Spleen (tissue), 11 donors: ENCODE measurements at regions not wholly inside any gene's neighbourhood (a gene's known extent, or its start where the extent isn't known, plus 50 kb on each side); places are given as distances from the start of the nearest gene placed in this dataset.

Source experiments
- DNase-seq: peaks from one replicate; pipeline ENCODE4 v3.0.0-alpha.2; 2020
- H3K27ac ChIP-seq, 8 donors: fragments of 200-600 bp; sonication (generic) in 7 of 8; 1 replicate in 4 of 8; 2 replicates in 4 of 8; pipeline versions ENCODE4 v1.5.0 to v1.8.0; 2016 to 2021; ENCODE audit warnings: inconsistent platforms in 4 of 8, mild to moderate bottlenecking in 4 of 8, moderate library complexity in 1 of 8
- H3K27me3 ChIP-seq, 7 donors: fragments of 200-600 bp; sonication (generic) in 6 of 7; replicated peaks in 1 of 7; 1 replicate in 4 of 7; 2 replicates in 3 of 7; pipeline versions ENCODE4 v1.5.0 to v1.8.0; 2016 to 2021; ENCODE audit warnings: inconsistent platforms in 3 of 7, mild to moderate bottlenecking in 1 of 7
- H3K36me3 ChIP-seq, 6 donors: fragments of 200-600 bp; sonication (generic) in 5 of 6; 1 replicate in 4 of 6; 2 replicates in 2 of 6; pipeline versions ENCODE4 v1.5.0 to v1.8.0; 2016 to 2021; ENCODE audit warnings: inconsistent platforms in 2 of 6
- H3K4me1 ChIP-seq, 6 donors: fragments of 200-600 bp; sonication (generic) in 5 of 6; 1 replicate in 3 of 6; 2 replicates in 3 of 6; pipeline versions ENCODE4 v1.5.0 to v1.8.0; 2016 to 2021; ENCODE audit warnings: inconsistent platforms in 3 of 6
- H3K4me3 ChIP-seq, 8 donors: fragments of 200-600 bp; sonication (generic) in 7 of 8; 1 replicate in 4 of 8; 2 replicates in 4 of 8; pipeline versions ENCODE4 v1.5.0 to v1.8.0; 2016 to 2021; ENCODE audit warnings: inconsistent platforms in 4 of 8, mild to moderate bottlenecking in 4 of 8, moderate library complexity in 2 of 8
- H3K9me3 ChIP-seq, 8 donors: fragments of 200-600 bp; sonication (generic) in 7 of 8; 1 replicate in 4 of 8; 2 replicates in 4 of 8; pipeline versions ENCODE4 v1.5.0 to v1.8.0; 2016 to 2021; ENCODE audit warnings: inconsistent platforms in 4 of 8
- POLR2A ChIP-seq, 3 donors: fragments of 450-650 bp; IDR thresholded peaks; one replicate each; pipeline ENCODE4 v1.5.1; 2017; ENCODE audit warnings: antibody characterized with exemption in 3 of 3, mild to moderate bottlenecking in 1 of 3
- POLR2AphosphoS5 ChIP-seq, 3 donors: sonication (generic); formaldehyde crosslinking; IDR thresholded peaks; one replicate each; pipeline ENCODE4 v1.5.1; 2017; ENCODE audit warnings: antibody characterized with exemption in 3 of 3
- WGBS, 5 donors: extraction: QIAGEN DNeasy Blood & Tissue Kit in 3 of 5; methylation state at CpG; one replicate each; pipeline versions ENCODE4 v1.1.5 to v1.1.7; 2013 to 2018; 5-methylcytosine and 5-hydroxymethylcytosine counted together
- intact Hi-C: fragments of 100-400 bp; cut with DNase I; formaldehyde crosslinking; loops from one replicate; pipeline ENCODE4 v1.15.0; 2023; ENCODE audit warnings: low total_unique reads
- TF ChIP-seq, protein P1 (sequence below), 11 experiments: fragments of 200-600 bp in 7 of 11; fragments of 450-650 bp in 4 of 11; sonication (generic) in 4 of 11; IDR thresholded peaks in 8 of 11; conservative IDR thresholded peaks in 3 of 11; 1 replicate in 7 of 11; 2 replicates in 4 of 11; pipeline versions ENCODE4 v1.4.0 to v1.8.0; 2016 to 2021; ENCODE audit warnings: antibody characterized with exemption in 11 of 11, inconsistent platforms in 4 of 11, mild to moderate bottlenecking in 1 of 11
- donor health status: healthy with polysubstance abuse.
- donor health status: DM: no; HTN: no; CAD: no; lungs with moderate emphysema.
- donor health status: DM: no; HTN: no; CAD: no.
- donor health status: Bipolar disorder and iron deficiency.
- donor health status: healthy.
- donor health status: DM: no; HTN: no; CAD: no.
- donor health status: DM: yes; HTN: yes; CAD: no.

DNA sequence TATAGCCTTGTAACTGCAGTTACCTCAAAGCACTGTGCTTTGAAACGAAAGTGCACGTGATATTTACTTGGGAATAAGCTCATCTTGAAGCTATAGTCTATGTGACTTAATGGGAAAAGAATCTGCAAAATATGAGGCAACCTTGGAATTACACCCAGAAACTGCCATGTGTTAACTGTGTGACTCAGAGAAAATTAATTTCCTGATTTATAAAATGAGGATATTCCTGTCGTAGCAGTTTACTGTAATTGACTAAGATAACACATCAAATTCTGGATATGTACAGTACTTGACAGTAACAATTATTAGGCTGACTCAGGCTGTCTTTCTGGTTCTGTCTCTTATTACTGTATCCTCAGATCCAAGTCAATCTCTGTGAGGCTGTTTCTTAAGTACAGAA, 1079.9 kb upstream of the ACO1 start:
- Histone ChIP-seq H3K27me3 (no peaks in the 10 kb centered on the region), H3K36me3 (no peaks in the 10 kb centered on the region), H3K27ac (peak overlapping the region in 1 of 8 donors; percentile 25), H3K9me3 (no peaks in the 10 kb centered on the region), H3K4me1 (peaks cover 0 to 12% (median 7%) of the 10 kb centered on the region in 6 donors), H3K4me3 (no peak overlapping the region)
- intact Hi-C loops: no loop called here
- 49 to 68% (median 55%) methylated on average over 3 of the region's 3 CpGs for WGBS, 5 donors
- DNase-seq: no peak
- TF ChIP-seq POLR2A (IDR thresholded peaks at IDR 0.05) (no peak), POLR2AphosphoS5 (IDR thresholded peaks at IDR 0.05) (no peak)
- TF ChIP-seq, protein P1, sequence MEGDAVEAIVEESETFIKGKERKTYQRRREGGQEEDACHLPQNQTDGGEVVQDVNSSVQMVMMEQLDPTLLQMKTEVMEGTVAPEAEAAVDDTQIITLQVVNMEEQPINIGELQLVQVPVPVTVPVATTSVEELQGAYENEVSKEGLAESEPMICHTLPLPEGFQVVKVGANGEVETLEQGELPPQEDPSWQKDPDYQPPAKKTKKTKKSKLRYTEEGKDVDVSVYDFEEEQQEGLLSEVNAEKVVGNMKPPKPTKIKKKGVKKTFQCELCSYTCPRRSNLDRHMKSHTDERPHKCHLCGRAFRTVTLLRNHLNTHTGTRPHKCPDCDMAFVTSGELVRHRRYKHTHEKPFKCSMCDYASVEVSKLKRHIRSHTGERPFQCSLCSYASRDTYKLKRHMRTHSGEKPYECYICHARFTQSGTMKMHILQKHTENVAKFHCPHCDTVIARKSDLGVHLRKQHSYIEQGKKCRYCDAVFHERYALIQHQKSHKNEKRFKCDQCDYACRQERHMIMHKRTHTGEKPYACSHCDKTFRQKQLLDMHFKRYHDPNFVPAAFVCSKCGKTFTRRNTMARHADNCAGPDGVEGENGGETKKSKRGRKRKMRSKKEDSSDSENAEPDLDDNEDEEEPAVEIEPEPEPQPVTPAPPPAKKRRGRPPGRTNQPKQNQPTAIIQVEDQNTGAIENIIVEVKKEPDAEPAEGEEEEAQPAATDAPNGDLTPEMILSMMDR (IDR thresholded peaks at IDR 0.05 in 8 of 11, conservative IDR thresholded peaks at IDR 0.05 in 3 of 11): no peak

DNA sequence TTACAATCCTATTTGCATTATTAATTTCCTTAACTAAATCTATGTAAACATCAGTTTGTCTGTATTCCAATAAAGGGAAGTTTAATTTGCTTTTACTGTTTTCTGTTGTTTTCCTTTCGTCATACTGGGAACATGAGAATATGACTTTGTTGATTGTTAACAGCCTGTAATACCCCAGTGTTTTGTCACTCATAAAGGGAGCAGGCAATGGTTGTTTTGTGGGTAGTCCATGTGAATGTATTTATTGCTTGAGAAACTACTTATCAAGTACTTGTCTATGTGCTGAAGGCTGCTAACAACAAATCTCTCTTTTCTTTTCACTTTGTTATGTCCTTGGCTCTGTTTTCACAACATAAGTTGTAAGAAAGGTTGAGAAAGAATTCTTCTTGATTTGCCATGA, 1070.2 kb upstream of the ACO1 start:
- DNase-seq: no peak
- no peaks in the 10 kb centered on the region for H3K27me3 ChIP-seq
- no peaks in the 10 kb centered on the region for H3K4me1 ChIP-seq
- no peak overlapping the region for H3K4me3 ChIP-seq
- H3K27ac ChIP-seq: no peak overlapping the region
- H3K36me3 ChIP-seq: no peaks in the 10 kb centered on the region
- intact Hi-C loops: no loop called here
- TF ChIP-seq, protein P1 (IDR thresholded peaks at IDR 0.05 in 8 of 11, conservative IDR thresholded peaks at IDR 0.05 in 3 of 11): no peak
- TF ChIP-seq POLR2A (IDR thresholded peaks at IDR 0.05): no peak
- TF ChIP-seq POLR2AphosphoS5 (IDR thresholded peaks at IDR 0.05): no peak
- 59 to 87% (median 79%) methylated on average over 1 of the region's 1 CpG for WGBS, 5 donors
- H3K9me3 ChIP-seq: no peaks in the 10 kb centered on the region

DNA sequence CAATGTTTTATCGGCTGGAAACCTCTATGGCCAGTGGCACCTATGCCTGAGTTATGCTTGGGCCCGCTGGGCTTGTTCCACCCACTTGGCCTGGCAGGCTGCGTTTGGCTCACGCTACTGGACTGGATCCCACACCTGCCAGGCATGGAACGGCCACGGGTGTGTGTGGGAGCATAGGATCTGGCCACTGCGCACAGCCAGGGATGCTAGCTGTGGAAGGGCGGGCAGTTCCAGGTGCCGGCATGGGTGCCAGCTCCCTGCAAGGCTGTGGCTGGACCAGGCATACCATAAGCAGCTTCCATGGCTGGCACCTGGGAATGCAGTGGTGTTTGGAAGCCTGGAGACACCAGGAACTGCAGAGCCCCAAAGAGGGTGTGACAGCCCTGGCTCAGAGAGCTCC, 1063.9 kb upstream of the ACO1 start:
- Histone ChIP-seq H3K4me1 (peaks cover 4 to 18% (median 15%) of the 10 kb centered on the region in 6 donors), H3K9me3 (no peaks in the 10 kb centered on the region), H3K27ac (no peak overlapping the region), H3K27me3 (no peaks in the 10 kb centered on the region), H3K36me3 (no peaks in the 10 kb centered on the region), H3K4me3 (no peak overlapping the region)
- intact Hi-C loops: no loop called here
- peak; percentile 71 for DNase-seq
- TF ChIP-seq POLR2AphosphoS5 (IDR thresholded peaks at IDR 0.05): peak in 1 of 3 donors; percentile 19
- TF ChIP-seq, protein P1 (IDR thresholded peaks at IDR 0.05 in 8 of 11, conservative IDR thresholded peaks at IDR 0.05 in 3 of 11): no peak
- 88 to 96% (median 94%) methylated on average over 7 to 9 of the region's 9 CpGs for WGBS, 5 donors

DNA sequence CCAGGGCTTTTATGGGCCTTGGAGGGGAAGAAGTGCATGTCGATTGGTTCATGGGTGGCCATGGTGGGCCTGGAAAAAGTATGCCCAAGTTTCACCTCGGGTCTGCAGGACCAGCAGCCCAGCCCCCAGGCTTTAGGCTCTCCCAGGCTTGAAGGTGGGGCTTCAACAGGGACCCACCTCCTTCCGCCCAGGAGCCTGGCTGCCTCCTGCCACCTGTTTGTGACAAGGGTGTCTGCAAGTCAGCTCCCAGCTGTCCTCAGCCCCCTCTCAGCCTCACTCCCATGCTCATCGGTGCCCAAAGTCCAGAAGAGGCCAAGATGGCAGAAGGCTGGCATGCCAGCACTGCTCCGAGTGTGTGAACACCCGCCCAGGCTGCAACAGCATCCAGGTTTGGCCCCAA, 1063.2 kb upstream of the ACO1 start:
- no peaks in the 10 kb centered on the region for H3K27me3 ChIP-seq
- no peak overlapping the region for H3K27ac ChIP-seq
- H3K9me3 ChIP-seq: no peaks in the 10 kb centered on the region
- H3K4me3 ChIP-seq: no peak overlapping the region
- DNase-seq: peak; percentile 70
- TF ChIP-seq POLR2A (IDR thresholded peaks at IDR 0.05) (no peak), POLR2AphosphoS5 (IDR thresholded peaks at IDR 0.05) (no peak)
- TF ChIP-seq, protein P1 (IDR thresholded peaks at IDR 0.05 in 8 of 11, conservative IDR thresholded peaks at IDR 0.05 in 3 of 11): no peak
- H3K4me1 ChIP-seq: peaks cover 4 to 18% (median 15%) of the 10 kb centered on the region in 6 donors
- intact Hi-C loops: no loop called here
- WGBS, 5 donors: 71 to 93% (median 76%) methylated on average over 1 to 6 of the region's 6 CpGs
- no peaks in the 10 kb centered on the region for H3K36me3 ChIP-seq
